PC-3 (cell line): ENCODE measurements at regions not wholly inside any gene's neighbourhood (a gene's known extent, or its start where the extent isn't known, plus 50 kb on each side); places are given as distances from the start of the nearest gene placed in this dataset.

Source experiments
- ATAC-seq: fragments of 200-7000 bp; cut with Tn5 transposase; 2 replicates; pipeline ENCODE4 v1.9.1; 2020; ENCODE audit warnings: mild to moderate bottlenecking, moderate library complexity
- BruUV-seq: library from RNA; stranded (reverse); fragments of 400-500 nt; replicated peaks from 2 replicates; lab custom pipeline; 2021; lab: Mats Ljungman, UMichigan
- CTCF ChIA-PET: fragments of 300-600 bp; sonication (Branson Sonifier 250); formaldehyde crosslinking; loops from one replicate; lab custom pipeline; 2022; ENCODE audit warnings: antibody characterized with exemption; lab: Charles Lee
- POLR2A ChIA-PET: fragments of 300-600 bp; sonication (Branson Sonifier 250); formaldehyde crosslinking; loops from one replicate; lab custom pipeline; 2022; ENCODE audit warnings: antibody characterized with exemption; ENCODE audit not compliant: unreplicated experiment; lab: Charles Lee
- DNase-seq: peaks from one replicate; pipeline ENCODE4 v3.0.0-alpha.2; 2015
- H2AFZ ChIP-seq: fragments of 300-600 bp; sonication (generic); 2 replicates; pipeline ENCODE4 v1.6.0; 2016; ENCODE audit warnings: antibody characterized with exemption, low read length
- H3F3A ChIP-seq: fragments of 300-600 bp; sonication (generic); one replicate; pipeline ENCODE4 v1.6.0; 2017; ENCODE audit warnings: antibody characterized with exemption, low read length, control low read depth, mild to moderate bottlenecking; ENCODE audit not compliant: unreplicated experiment
- H3K27ac ChIP-seq: fragments of 300-600 bp; sonication (generic); 2 replicates; pipeline ENCODE4 v1.5.1; 2016; ENCODE audit warnings: mild to moderate bottlenecking, low read length
- H3K27me3 ChIP-seq: fragments of 300-600 bp; sonication (generic); 2 replicates; pipeline ENCODE4 v1.6.1; 2016; ENCODE audit warnings: low read length, mixed read lengths
- H3K36me3 ChIP-seq: fragments of 300-600 bp; sonication (generic); 2 replicates; pipeline ENCODE4 v1.6.1; 2016; ENCODE audit warnings: low read depth, mixed run types, low read length, mixed read lengths
- H3K4me1 ChIP-seq: fragments of 300-600 bp; sonication (generic); 2 replicates; pipeline ENCODE4 v1.5.1; 2016; ENCODE audit warnings: low read length; ENCODE audit not compliant: insufficient read depth
- H3K4me2 ChIP-seq: fragments of 300-600 bp; sonication (generic); 2 replicates; pipeline ENCODE4 v1.6.0; 2016; ENCODE audit warnings: low read length
- H3K4me3 ChIP-seq: fragments of 300-600 bp; sonication (generic); 2 replicates; pipeline ENCODE4 v1.5.1; 2016; ENCODE audit warnings: mild to moderate bottlenecking, low read length, mixed read lengths
- H3K79me2 ChIP-seq: fragments of 300-600 bp; sonication (generic); 2 replicates; pipeline ENCODE4 v1.6.1; 2017; ENCODE audit warnings: low read length, mixed read lengths
- H3K9ac ChIP-seq: fragments of 300-600 bp; sonication (generic); 2 replicates; pipeline ENCODE4 v1.6.0; 2016; ENCODE audit warnings: mild to moderate bottlenecking, low read length
- H3K9me2 ChIP-seq: fragments of 300-600 bp; sonication (generic); replicated peaks from 2 replicates; pipeline ENCODE4 v1.6.1; 2016; ENCODE audit warnings: mixed run types, low read length, mixed read lengths
- H3K9me3 ChIP-seq: fragments of 300-600 bp; sonication (generic); 2 replicates; pipeline ENCODE4 v1.6.1; 2016; ENCODE audit warnings: low read length, mixed read lengths
- H4K20me1 ChIP-seq: fragments of 300-600 bp; sonication (generic); 2 replicates; pipeline ENCODE4 v1.6.1; 2016; ENCODE audit warnings: low read length, mixed read lengths
- EZH2 ChIP-seq: fragments of 300-600 bp; sonication (generic); IDR thresholded peaks from one replicate; pipeline ENCODE4 v1.6.1; 2017; ENCODE audit warnings: antibody characterized with exemption, mild to moderate bottlenecking, low read length; ENCODE audit not compliant: unreplicated experiment
- EZH2phosphoT487 ChIP-seq: fragments of 300-600 bp; sonication (generic); IDR thresholded peaks from 2 replicates; pipeline ENCODE4 v1.6.1; 2018; ENCODE audit warnings: mild to moderate bottlenecking, antibody characterized with exemption, low read length, borderline replicate concordance
- intact Hi-C: fragments of 100-400 bp; cut with micrococcal nuclease; formaldehyde crosslinking; loops from 2 replicates; pipeline ENCODE4 v1.9.0; 2023
- TF ChIP-seq, protein P1 (sequence below): fragments of 300-600 bp; sonication (generic); conservative IDR thresholded peaks from 2 replicates; pipeline ENCODE4 v1.5.1; 2017; ENCODE audit warnings: antibody characterized with exemption, low read depth, mild to moderate bottlenecking, low read length

- TF ChIP-seq EZH2: no peak
- TF ChIP-seq, protein P1, sequence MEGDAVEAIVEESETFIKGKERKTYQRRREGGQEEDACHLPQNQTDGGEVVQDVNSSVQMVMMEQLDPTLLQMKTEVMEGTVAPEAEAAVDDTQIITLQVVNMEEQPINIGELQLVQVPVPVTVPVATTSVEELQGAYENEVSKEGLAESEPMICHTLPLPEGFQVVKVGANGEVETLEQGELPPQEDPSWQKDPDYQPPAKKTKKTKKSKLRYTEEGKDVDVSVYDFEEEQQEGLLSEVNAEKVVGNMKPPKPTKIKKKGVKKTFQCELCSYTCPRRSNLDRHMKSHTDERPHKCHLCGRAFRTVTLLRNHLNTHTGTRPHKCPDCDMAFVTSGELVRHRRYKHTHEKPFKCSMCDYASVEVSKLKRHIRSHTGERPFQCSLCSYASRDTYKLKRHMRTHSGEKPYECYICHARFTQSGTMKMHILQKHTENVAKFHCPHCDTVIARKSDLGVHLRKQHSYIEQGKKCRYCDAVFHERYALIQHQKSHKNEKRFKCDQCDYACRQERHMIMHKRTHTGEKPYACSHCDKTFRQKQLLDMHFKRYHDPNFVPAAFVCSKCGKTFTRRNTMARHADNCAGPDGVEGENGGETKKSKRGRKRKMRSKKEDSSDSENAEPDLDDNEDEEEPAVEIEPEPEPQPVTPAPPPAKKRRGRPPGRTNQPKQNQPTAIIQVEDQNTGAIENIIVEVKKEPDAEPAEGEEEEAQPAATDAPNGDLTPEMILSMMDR: peak; percentile 96
- no peak for TF ChIP-seq EZH2phosphoT487
- Histone ChIP-seq H3K4me3 (no peak overlapping the region), H3K9ac (no peak overlapping the region), H3K79me2 (no peaks in the 10 kb centered on the region), H3K9me2 (no peaks in the 10 kb centered on the region), H3F3A (no peaks in the 10 kb centered on the region), H4K20me1 (no peaks in the 10 kb centered on the region), H3K36me3 (no peaks in the 10 kb centered on the region), H3K4me2 (no peak overlapping the region), H3K27ac (no peak overlapping the region), H2AFZ (no peak overlapping the region), H3K9me3 (no peaks in the 10 kb centered on the region), H3K27me3 (peaks cover 49% of the 10 kb centered on the region), H3K4me1 (peaks cover 26% of the 10 kb centered on the region)
- POLR2A ChIA-PET: interaction anchor here (0.6 kb wide), 1 partner anchor 432 kb away, joined by 6 read pairs; no protein-coding TSS in a partner anchor
- CTCF ChIA-PET: interaction anchor here (0.6 to 1.8 kb wide), 5 partner anchors 12 to 746 kb away, joined by 3 to 12 read pairs (median 3); no protein-coding TSS in a partner anchor
- DNase-seq (peak; percentile 59), ATAC-seq (peak; percentile 32; the same call in 1 of the 2 replicates)
- no TSS peak for BruUV-seq
- intact Hi-C loops: loop anchor here (1.0 to 5.0 kb wide), 6 partner anchors 55 to 1378 kb away; no protein-coding TSS in a partner anchor
Measured at GRCh38 chr15:37880009-37880834, 54.2 kb upstream of the TMCO5A start.

DNA sequence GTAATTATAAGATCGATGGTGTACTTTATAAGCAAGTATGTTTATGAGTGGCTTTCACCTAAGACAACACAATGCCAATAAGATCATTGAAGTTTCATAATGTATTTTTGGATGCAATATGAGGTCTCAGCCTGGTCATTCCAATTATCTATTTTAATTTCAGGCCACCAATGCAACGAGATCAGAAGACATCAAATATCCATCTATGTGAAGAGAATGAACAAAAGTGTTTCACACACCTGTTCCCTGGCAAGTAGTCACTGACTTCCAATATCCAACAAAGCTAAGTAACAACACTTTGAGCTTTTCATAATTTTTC is 53.6 kb upstream of the TMCO5A start:
- CTCF ChIA-PET: interaction anchor here (0.7 to 1.8 kb wide), 3 partner anchors 11 to 116 kb away, joined by 3 to 12 read pairs (median 9); no protein-coding TSS in a partner anchor
- ATAC-seq: no peak
- H2AFZ ChIP-seq: no peak overlapping the region
- no peak overlapping the region for H3K9ac ChIP-seq
- intact Hi-C loops: loop anchor here (1.0 to 5.0 kb wide), 6 partner anchors 56 to 1378 kb away; no protein-coding TSS in a partner anchor
- POLR2A ChIA-PET: interaction anchor here (0.6 kb wide), 1 partner anchor 432 kb away, joined by 6 read pairs; no protein-coding TSS in a partner anchor
- H3K9me2 ChIP-seq: no peaks in the 10 kb centered on the region
- peaks cover 32% of the 10 kb centered on the region for H3K4me1 ChIP-seq
- DNase-seq: no peak
- no peaks in the 10 kb centered on the region for H3K9me3 ChIP-seq
- no peaks in the 10 kb centered on the region for H3K36me3 ChIP-seq
- no peak overlapping the region for H3K4me3 ChIP-seq
- peaks cover 48% of the 10 kb centered on the region for H3K27me3 ChIP-seq
- no peaks in the 10 kb centered on the region for H3F3A ChIP-seq
- BruUV-seq: no TSS peak
- H3K79me2 ChIP-seq: no peaks in the 10 kb centered on the region
- H4K20me1 ChIP-seq: no peaks in the 10 kb centered on the region
- H3K27ac ChIP-seq: no peak overlapping the region
- no peak overlapping the region for H3K4me2 ChIP-seq
- TF ChIP-seq EZH2 (no peak), EZH2phosphoT487 (no peak)
- TF ChIP-seq, protein P1: no peak
